ENCODE measurements at regions not wholly inside any gene's neighbourhood (a gene's known extent, or its start where the extent isn't known, plus 50 kb on each side); places are given as distances from the start of the nearest gene placed in this dataset.
"Not testable (repeated sequence)": the region's sequence is repeated elsewhere in the genome, so short reads cannot be mapped to it uniquely, and the experiment has no call there.

GRCh38 chr3:26316472-26316871 lies 306.1 kb upstream of the LRRC3B start (continued):
- TF ChIP-seq RXRA (IDR thresholded peaks at IDR 0.05; ENCODE audit: borderline replicate concordance, low read depth) (no peak), USF2 (IDR thresholded peaks at IDR 0.05; ENCODE audit: borderline replicate concordance, low read depth, low read length) (no peak), NFIC (IDR thresholded peaks at IDR 0.05; ENCODE audit: borderline replicate concordance) (no peak), NRF1 (IDR thresholded peaks at IDR 0.05; ENCODE audit: low read depth, low read length) (no peak)

GRCh38 chr3:26323741-26324140 lies 298.8 kb upstream of the LRRC3B start:
- H3K4me1 ChIP-seq (ENCODE audit: control insufficient read depth in 1 of 2, insufficient read depth in 2 of 2, low read depth in 1 of 2, low read length in 1 of 2); H4K20me1 ChIP-seq (ENCODE audit: insufficient read depth); CTCF ChIA-PET; H2AFZ ChIP-seq (ENCODE audit: low read depth); H3K27ac ChIP-seq (ENCODE audit: low read depth in 2 of 2, low read length in 1 of 2); H3F3A ChIP-seq (replicated peaks; ENCODE audit: insufficient read depth); H3K4me2 ChIP-seq; H3K4me3 ChIP-seq (ENCODE audit: low read depth in 2 of 2, low read length in 1 of 2); DNase-seq; H3K9ac ChIP-seq; H3K79me2 ChIP-seq (ENCODE audit: insufficient read depth); H3K36me3 ChIP-seq (replicated peaks in 1 of 2; ENCODE audit: control insufficient read depth in 1 of 2, insufficient read depth in 2 of 2, low read length in 1 of 2); POLR2A ChIA-PET; H3K27me3 ChIP-seq (ENCODE audit: insufficient read depth); H3K9me2 ChIP-seq; H3K9me3 ChIP-seq: not testable (repeated sequence)
- 19% methylated on average over 3 of the region's 6 CpGs for WGBS (ENCODE audit: low lambda C conversion rate)

GRCh38 chr3:26340001-26340400 lies 282.6 kb upstream of the LRRC3B start:
- Histone ChIP-seq H3K79me2 (ENCODE audit: insufficient read depth) (no peaks in the 10 kb centered on the region), H3K4me1 (ENCODE audit: control insufficient read depth in 1 of 2, insufficient read depth in 2 of 2, low read depth in 1 of 2, low read length in 1 of 2) (no peaks in the 10 kb centered on the region), H3K4me2 (no peak overlapping the region), H4K20me1 (ENCODE audit: insufficient read depth) (no peaks in the 10 kb centered on the region), H3K27ac (ENCODE audit: low read depth in 2 of 2, low read length in 1 of 2) (no peak overlapping the region), H3K9me2 (no peaks in the 10 kb centered on the region), H2AFZ (ENCODE audit: low read depth) (no peak overlapping the region), H3F3A (replicated peaks; ENCODE audit: insufficient read depth) (no peaks in the 10 kb centered on the region), H3K9me3 (no peaks in the 10 kb centered on the region; the same call in 1 of the 2 replicates), H3K36me3 (replicated peaks in 1 of 2; ENCODE audit: control insufficient read depth in 1 of 2, insufficient read depth in 2 of 2, low read length in 1 of 2) (no peaks in the 10 kb centered on the region), H3K9ac (no peak overlapping the region), H3K27me3 (ENCODE audit: insufficient read depth) (no peaks in the 10 kb centered on the region), H3K4me3 (ENCODE audit: low read depth in 2 of 2, low read length in 1 of 2) (no peak overlapping the region)
- no peak for DNase-seq
- WGBS (ENCODE audit: low lambda C conversion rate): 10% methylated on average over 2 of the region's 3 CpGs
- CTCF ChIA-PET: no interaction called here
- POLR2A ChIA-PET: no interaction called here
- no peak for TF ChIP-seq FOXM1 (IDR thresholded peaks at IDR 0.05; ENCODE audit: low read depth)
- TF ChIP-seq RFX5 (IDR thresholded peaks at IDR 0.05; ENCODE audit: low read length): no peak
- TF ChIP-seq JUND (IDR thresholded peaks at IDR 0.05): no peak

GRCh38 chr3:26343647-26344046 lies 278.9 kb upstream of the LRRC3B start:
- CTCF ChIA-PET: no interaction called here
- Histone ChIP-seq H3F3A (replicated peaks; ENCODE audit: insufficient read depth) (no peaks in the 10 kb centered on the region), H3K36me3 (replicated peaks in 1 of 2; ENCODE audit: control insufficient read depth in 1 of 2, insufficient read depth in 2 of 2, low read length in 1 of 2) (no peaks in the 10 kb centered on the region), H4K20me1 (ENCODE audit: insufficient read depth) (no peaks in the 10 kb centered on the region), H3K4me1 (ENCODE audit: control insufficient read depth in 1 of 2, insufficient read depth in 2 of 2, low read depth in 1 of 2, low read length in 1 of 2) (no peaks in the 10 kb centered on the region), H3K9ac (no peak overlapping the region), H3K27me3 (ENCODE audit: insufficient read depth) (no peaks in the 10 kb centered on the region), H3K4me3 (ENCODE audit: low read depth in 2 of 2, low read length in 1 of 2) (no peak overlapping the region), H3K27ac (ENCODE audit: low read depth in 2 of 2, low read length in 1 of 2) (no peak overlapping the region), H3K9me2 (no peaks in the 10 kb centered on the region), H3K79me2 (ENCODE audit: insufficient read depth) (no peaks in the 10 kb centered on the region), H3K9me3 (no peaks in the 10 kb centered on the region; the same call in 1 of the 2 replicates), H3K4me2 (no peak overlapping the region), H2AFZ (ENCODE audit: low read depth) (no peak overlapping the region)
- WGBS (ENCODE audit: low lambda C conversion rate): 10% methylated on average over 1 of the region's 1 CpG
- DNase-seq: no peak
- POLR2A ChIA-PET: no interaction called here
- TF ChIP-seq FOXM1 (IDR thresholded peaks at IDR 0.05; ENCODE audit: low read depth): no peak
- no peak for TF ChIP-seq GABPA (IDR thresholded peaks at IDR 0.05; ENCODE audit: low read depth)
- TF ChIP-seq TAF1 (IDR thresholded peaks at IDR 0.05; ENCODE audit: borderline replicate concordance, low read depth, low read length): no peak
- no peak for TF ChIP-seq EZH2phosphoT487 (IDR thresholded peaks at IDR 0.05; ENCODE audit: borderline replicate concordance, low read depth)
- TF ChIP-seq SIN3A (IDR thresholded peaks at IDR 0.05; ENCODE audit: borderline replicate concordance, low read depth, low read length): no peak
- TF ChIP-seq MAX (IDR thresholded peaks at IDR 0.05; ENCODE audit: low read depth): no peak

Measured in SK-N-SH (cell line).